GM19467 (cell line): ENCODE measurements at regions not wholly inside any gene's neighbourhood (a gene's known extent, or its start where the extent isn't known, plus 50 kb on each side); places are given as distances from the start of the nearest gene placed in this dataset.
"Not testable (repeated sequence)": the region's sequence is repeated elsewhere in the genome, so short reads cannot be mapped to it uniquely, and the experiment has no call there.

ENCODE experiments used
- ATAC-seq: cut with Tn5 transposase; IDR thresholded peaks from one replicate; pipeline ENCODE4 v1.9.1; 2021; ENCODE audit warnings: mild to moderate bottlenecking, moderate library complexity; ENCODE audit not compliant: unreplicated experiment

GRCh38 chr12:65673732-65674131 is 150.6 kb upstream of the HMGA2 start:
- ATAC-seq, result no peak

- no peak for ATAC-seq
Measured at GRCh38 chr12:65675141-65675621, 149.1 kb upstream of the HMGA2 start.

GRCh38 chr12:65678172-65678571 is 146.1 kb upstream of the HMGA2 start:
- not testable (repeated sequence) for ATAC-seq

- ATAC-seq, result no peak
Measured at GRCh38 chr12:65681226-65681625, 143.1 kb upstream of the HMGA2 start.

GRCh38 chr12:65682112-65682511 is 142.2 kb upstream of the HMGA2 start:
- no peak for ATAC-seq

GRCh38 chr12:65684906-65685305 is 139.4 kb upstream of the HMGA2 start:
- no peak for ATAC-seq

- no peak for ATAC-seq
Measured at GRCh38 chr12:65685514-65685913, 138.8 kb upstream of the HMGA2 start.

- ATAC-seq, result no peak
Measured at GRCh38 chr12:65689508-65689907, 134.8 kb upstream of the HMGA2 start.

- no peak for ATAC-seq
Measured at GRCh38 chr12:65690477-65690876, 133.8 kb upstream of the HMGA2 start.

- ATAC-seq, result no peak
Measured at GRCh38 chr12:65694130-65694529, 130.2 kb upstream of the HMGA2 start.

GRCh38 chr12:65695113-65695865 is 129.0 kb upstream of the HMGA2 start:
- ATAC-seq, result no peak

- ATAC-seq, result no peak
Measured at GRCh38 chr12:65696227-65696626, 128.1 kb upstream of the HMGA2 start.

GRCh38 chr12:65699251-65699650 is 125.0 kb upstream of the HMGA2 start:
- no peak for ATAC-seq

- no peak for ATAC-seq
Measured at GRCh38 chr12:65703176-65703575, 121.1 kb upstream of the HMGA2 start.

- no peak for ATAC-seq
Measured at GRCh38 chr12:65705380-65705876, 118.9 kb upstream of the HMGA2 start.

- ATAC-seq, result no peak
Measured at GRCh38 chr12:65707051-65707450, 117.2 kb upstream of the HMGA2 start.

GRCh38 chr12:65712260-65713004 is 111.9 kb upstream of the HMGA2 start:
- ATAC-seq, result no peak

GRCh38 chr12:65715961-65716360 is 108.3 kb upstream of the HMGA2 start:
- ATAC-seq, result no peak

- ATAC-seq, result no peak
Measured at GRCh38 chr12:65720136-65721130, 103.8 kb upstream of the HMGA2 start.

GRCh38 chr12:65721541-65722190 is 102.6 kb upstream of the HMGA2 start:
- ATAC-seq, result no peak
